ENCODE measurements at regions not wholly inside any gene's neighbourhood (a gene's known extent, or its start where the extent isn't known, plus 50 kb on each side); places are given as distances from the start of the nearest gene placed in this dataset.
A peak's percentile ranks its signal among the peaks of the same experiment; 100 is the strongest.

DNA sequence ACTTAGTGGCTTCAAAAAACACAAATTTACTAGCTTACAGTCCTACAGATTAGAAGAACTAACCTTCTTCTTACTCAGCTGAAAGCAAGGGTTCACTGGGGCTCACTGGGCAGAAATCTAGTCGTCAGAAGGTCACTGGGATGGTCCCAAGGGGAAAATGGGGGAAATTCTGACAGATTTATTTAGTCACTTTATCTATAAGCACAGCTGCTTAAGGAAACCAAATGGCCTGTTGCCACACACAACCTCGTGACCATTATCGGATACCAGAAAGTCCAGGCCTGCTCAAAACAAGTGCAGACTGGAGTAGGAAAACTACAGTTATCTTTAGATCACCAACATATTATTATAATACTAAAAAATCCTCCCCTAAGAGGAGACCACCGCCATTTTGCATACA, 374.6 kb upstream of the ASIC2 start:
- 30 to 54% (median 52%) methylated on average over 4 of the region's 4 CpGs for WGBS, 4 donors
- Histone ChIP-seq H3K4me1 (replicated peaks in 1 of 2) (no peaks in the 10 kb centered on the region), H3K27me3 (no peaks in the 10 kb centered on the region), H3K27ac (no peak overlapping the region), H3K9me3 (replicated peaks in 1 of 3) (no peaks in the 10 kb centered on the region), H3K4me3 (no peak overlapping the region), H3K36me3 (replicated peaks in 1 of 2) (no peaks in the 10 kb centered on the region)
- DNase-seq = peak in 6 of 7 donors; percentile 13 to 62 (median 20)
- no peak for TF ChIP-seq POLR2A (IDR thresholded peaks at IDR 0.05)
- TF ChIP-seq, protein P1, sequence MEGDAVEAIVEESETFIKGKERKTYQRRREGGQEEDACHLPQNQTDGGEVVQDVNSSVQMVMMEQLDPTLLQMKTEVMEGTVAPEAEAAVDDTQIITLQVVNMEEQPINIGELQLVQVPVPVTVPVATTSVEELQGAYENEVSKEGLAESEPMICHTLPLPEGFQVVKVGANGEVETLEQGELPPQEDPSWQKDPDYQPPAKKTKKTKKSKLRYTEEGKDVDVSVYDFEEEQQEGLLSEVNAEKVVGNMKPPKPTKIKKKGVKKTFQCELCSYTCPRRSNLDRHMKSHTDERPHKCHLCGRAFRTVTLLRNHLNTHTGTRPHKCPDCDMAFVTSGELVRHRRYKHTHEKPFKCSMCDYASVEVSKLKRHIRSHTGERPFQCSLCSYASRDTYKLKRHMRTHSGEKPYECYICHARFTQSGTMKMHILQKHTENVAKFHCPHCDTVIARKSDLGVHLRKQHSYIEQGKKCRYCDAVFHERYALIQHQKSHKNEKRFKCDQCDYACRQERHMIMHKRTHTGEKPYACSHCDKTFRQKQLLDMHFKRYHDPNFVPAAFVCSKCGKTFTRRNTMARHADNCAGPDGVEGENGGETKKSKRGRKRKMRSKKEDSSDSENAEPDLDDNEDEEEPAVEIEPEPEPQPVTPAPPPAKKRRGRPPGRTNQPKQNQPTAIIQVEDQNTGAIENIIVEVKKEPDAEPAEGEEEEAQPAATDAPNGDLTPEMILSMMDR (IDR thresholded peaks at IDR 0.05) = no peak
- intact Hi-C loops (cut with DNase I) = no loop called here

DNA sequence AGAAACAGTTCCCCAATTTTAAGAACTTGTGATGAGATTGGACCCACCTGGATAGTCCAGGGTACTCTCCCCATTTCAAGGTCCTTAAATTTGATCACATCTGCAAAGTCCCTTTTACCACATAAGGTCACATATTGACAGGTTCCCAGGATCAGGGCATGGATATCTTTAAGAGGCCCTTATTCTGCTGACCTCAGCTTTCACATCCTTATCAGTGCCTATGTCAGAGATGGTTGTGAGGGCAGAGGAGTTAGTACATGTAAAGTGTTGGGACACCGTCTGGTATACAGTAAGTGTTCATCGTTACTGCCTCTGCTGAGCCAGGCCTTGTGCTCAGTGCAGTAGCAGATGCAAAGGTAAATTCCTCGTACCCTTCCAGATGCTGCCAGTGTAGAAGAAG, 375.4 kb upstream of the ASIC2 start:
- H3K36me3 ChIP-seq (replicated peaks in 1 of 2) = no peaks in the 10 kb centered on the region
- no peak overlapping the region for H3K27ac ChIP-seq
- TF ChIP-seq, protein P1 (IDR thresholded peaks at IDR 0.05) = no peak
- no peak for TF ChIP-seq POLR2A (IDR thresholded peaks at IDR 0.05)
- WGBS, 4 donors = 78 to 96% (median 84%) methylated on average over 3 of the region's 3 CpGs
- DNase-seq = no peak
- H3K27me3 ChIP-seq = no peaks in the 10 kb centered on the region
- H3K4me1 ChIP-seq (replicated peaks in 1 of 2) = no peaks in the 10 kb centered on the region
- H3K9me3 ChIP-seq (replicated peaks in 1 of 3) = no peaks in the 10 kb centered on the region
- H3K4me3 ChIP-seq = no peak overlapping the region
- intact Hi-C loops (cut with DNase I) = no loop called here

DNA sequence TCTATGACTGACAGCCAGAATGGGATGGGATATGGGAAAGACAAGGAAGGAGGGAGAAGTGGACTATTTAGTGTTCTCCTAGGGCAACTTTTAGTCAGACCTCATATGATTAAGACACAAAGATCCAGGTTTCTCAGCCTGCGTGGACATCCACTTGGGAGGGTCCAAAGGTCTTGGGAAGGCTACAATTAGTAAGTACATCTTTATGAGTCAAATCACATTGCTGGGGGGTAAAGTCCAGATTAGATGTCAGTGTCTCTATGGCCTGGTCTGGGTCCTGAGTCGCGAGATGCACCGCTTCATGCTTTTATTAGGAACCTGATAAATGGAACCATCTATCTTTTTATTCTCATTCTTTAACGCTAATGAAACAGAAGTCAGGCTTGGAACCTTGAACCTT, 378.4 kb upstream of the ASIC2 start:
- no peaks in the 10 kb centered on the region for H3K27me3 ChIP-seq
- H3K4me3 ChIP-seq = no peak overlapping the region
- 74 to 90% (median 80%) methylated on average over 5 of the region's 5 CpGs for WGBS, 4 donors
- intact Hi-C loops (cut with DNase I) = loop anchor here in 1 of 2 donors (10.0 kb wide), 1 partner anchor 637 kb away; no protein-coding TSS in a partner anchor
- no peak overlapping the region for H3K27ac ChIP-seq
- H3K36me3 ChIP-seq (replicated peaks in 1 of 2) = no peaks in the 10 kb centered on the region
- no peak for DNase-seq
- H3K9me3 ChIP-seq (replicated peaks in 1 of 3) = no peaks in the 10 kb centered on the region
- H3K4me1 ChIP-seq (replicated peaks in 1 of 2) = no peaks in the 10 kb centered on the region
- TF ChIP-seq, protein P1 (IDR thresholded peaks at IDR 0.05) = no peak
- no peak for TF ChIP-seq POLR2A (IDR thresholded peaks at IDR 0.05)

DNA sequence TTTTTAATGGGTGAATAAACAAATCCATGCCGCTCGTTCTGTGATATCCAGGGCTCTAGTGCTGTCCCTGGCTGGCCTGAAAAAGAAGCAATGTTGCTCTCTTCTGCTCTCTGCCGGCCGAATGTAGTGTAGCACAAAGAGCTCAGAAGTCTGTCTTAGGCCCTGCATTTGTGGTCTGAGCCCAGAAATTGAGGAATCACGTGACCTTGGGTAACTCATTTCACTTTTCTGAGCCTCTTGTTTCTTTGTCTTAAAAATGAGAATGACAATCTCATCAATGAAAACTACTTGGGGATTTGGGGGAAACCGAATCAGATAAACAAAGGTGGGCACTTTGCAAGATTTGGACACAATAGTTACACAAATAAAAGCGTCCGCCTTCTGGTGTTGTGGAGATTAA, 381.6 kb upstream of the ASIC2 start:
- 30 to 37% (median 32%) methylated on average over 8 of the region's 8 CpGs for WGBS, 4 donors
- DNase-seq = peak; percentile 43 to 91 (median 68)
- H3K27ac ChIP-seq = no peak overlapping the region
- intact Hi-C loops (cut with DNase I) = loop anchor here in 1 of 2 donors (10.0 kb wide), 1 partner anchor 640 kb away; no protein-coding TSS in a partner anchor
- H3K4me1 ChIP-seq (replicated peaks in 1 of 2) = no peaks in the 10 kb centered on the region
- TF ChIP-seq, protein P1 (IDR thresholded peaks at IDR 0.05) = peak; percentile 62 to 82 (median 70)
- TF ChIP-seq POLR2A (IDR thresholded peaks at IDR 0.05) = no peak
- no peak overlapping the region for H3K4me3 ChIP-seq
- H3K9me3 ChIP-seq (replicated peaks in 1 of 3) = no peaks in the 10 kb centered on the region
- no peaks in the 10 kb centered on the region for H3K36me3 ChIP-seq (replicated peaks in 1 of 2)
- H3K27me3 ChIP-seq = no peaks in the 10 kb centered on the region
